HG02981 (cell line): ENCODE measurements at regions not wholly inside any gene's neighbourhood (a gene's known extent, or its start where the extent isn't known, plus 50 kb on each side); places are given as distances from the start of the nearest gene placed in this dataset.
"Not testable (repeated sequence)": the region's sequence is repeated elsewhere in the genome, so short reads cannot be mapped to it uniquely, and the experiment has no call there.

Experiments
- ATAC-seq: cut with Tn5 transposase; IDR thresholded peaks from one replicate; pipeline ENCODE4 v1.9.1; 2021; ENCODE audit warnings: mild to moderate bottlenecking, moderate library complexity; ENCODE audit not compliant: unreplicated experiment

GRCh38 chr14:106790189-106791036 is 1264.0 kb downstream of the TMEM121 start:
- ATAC-seq: peak; percentile 50

GRCh38 chr14:106792543-106792942 is 1266.2 kb downstream of the TMEM121 start:
- ATAC-seq: no peak

GRCh38 chr14:106798166-106798565 is 1271.8 kb downstream of the TMEM121 start:
- not testable (repeated sequence) for ATAC-seq

DNA sequence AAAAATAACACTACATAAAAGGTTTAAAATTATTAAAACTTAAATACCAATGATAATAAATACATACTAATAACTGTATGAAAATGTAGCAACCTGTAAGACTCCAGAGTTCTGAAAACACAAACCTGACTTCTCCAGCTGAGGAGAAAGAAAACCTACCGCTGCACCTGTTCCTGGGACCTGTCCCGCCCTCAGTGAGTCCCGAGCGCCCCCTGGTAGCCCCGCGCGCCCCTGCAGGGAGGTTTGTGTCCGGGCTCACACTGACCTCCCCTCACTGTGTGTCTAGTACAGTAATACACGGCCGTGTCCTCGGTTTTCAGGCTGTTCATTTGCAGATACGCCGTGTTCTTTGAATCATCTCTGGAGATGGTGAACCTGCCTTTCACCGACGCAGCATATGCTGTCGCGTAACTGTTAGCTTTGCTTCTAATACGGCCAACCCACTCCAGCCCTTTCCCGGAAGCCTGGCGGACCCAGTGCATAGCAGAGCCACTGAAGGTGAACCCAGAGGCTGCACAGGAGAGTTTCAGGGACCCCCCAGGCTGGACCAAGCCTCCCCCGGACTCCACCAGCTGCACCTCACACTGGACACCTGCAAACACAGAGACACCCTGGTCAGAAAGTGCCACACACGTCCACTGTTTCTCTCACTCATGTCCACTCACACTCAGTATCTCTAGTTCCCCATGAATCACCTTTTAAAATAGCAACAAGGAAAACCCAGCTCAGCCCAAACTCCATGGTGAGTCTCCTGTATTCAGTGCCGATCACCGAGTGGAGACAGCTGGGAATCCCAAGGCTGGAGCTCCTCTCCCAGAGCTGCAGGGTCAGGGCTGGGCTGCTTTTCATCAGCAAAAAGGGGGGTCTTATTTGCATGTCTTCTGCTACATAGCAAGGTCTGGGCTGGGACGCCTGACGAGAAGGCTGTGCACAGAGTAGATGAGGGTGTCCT is 1276.3 kb downstream of the TMEM121 start:
- no peak for ATAC-seq

DNA sequence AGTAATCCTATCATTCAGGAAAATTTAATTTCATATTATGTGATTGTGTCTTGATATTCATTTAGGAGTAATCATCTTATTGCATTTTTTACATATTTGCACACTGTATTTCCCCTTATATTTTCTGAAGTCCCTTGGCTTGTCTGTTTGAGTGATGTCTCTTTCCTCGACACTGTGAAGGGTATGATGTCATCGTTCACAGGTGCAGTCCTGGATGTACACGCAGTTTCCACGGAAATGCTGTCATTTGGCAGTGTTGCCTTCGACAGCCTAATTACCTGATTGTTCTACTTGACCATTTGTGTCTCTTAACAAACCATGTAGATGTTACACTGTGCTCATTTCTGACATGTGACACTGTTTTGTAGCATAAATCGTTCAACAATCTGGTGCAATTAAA is 1277.0 kb downstream of the TMEM121 start:
- no peak for ATAC-seq

- ATAC-seq: no peak
These were observed 1281.1 kb downstream of the TMEM121 start for GRCh38 chr14:106807493-106807892.

GRCh38 chr14:106808458-106808857 is 1282.1 kb downstream of the TMEM121 start:
- ATAC-seq: no peak

DNA sequence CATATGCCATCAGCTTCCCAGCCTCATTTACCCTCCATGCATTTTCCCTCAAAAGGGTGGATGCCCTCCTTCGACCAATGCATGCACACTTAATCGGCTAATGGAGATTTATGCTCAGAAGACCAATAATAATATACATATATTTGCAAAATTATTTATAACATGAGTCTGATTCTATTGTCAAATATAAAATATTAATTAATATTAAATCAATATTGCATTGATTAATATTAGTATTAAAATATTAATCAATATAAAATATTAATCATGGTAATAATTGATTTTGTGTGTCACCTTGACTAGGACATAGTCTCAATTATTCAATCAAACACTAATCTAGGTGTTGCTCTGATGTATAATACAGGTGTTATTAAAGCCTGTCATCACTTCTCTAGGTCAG is 1282.5 kb downstream of the TMEM121 start:
- ATAC-seq: no peak

- ATAC-seq: no peak
These were observed 1283.2 kb downstream of the TMEM121 start for GRCh38 chr14:106809615-106810014.

GRCh38 chr14:106810168-106810567 is 1283.8 kb downstream of the TMEM121 start:
- ATAC-seq: not testable (repeated sequence)

- ATAC-seq: no peak
These were observed 1284.8 kb downstream of the TMEM121 start for GRCh38 chr14:106811162-106811561.

DNA sequence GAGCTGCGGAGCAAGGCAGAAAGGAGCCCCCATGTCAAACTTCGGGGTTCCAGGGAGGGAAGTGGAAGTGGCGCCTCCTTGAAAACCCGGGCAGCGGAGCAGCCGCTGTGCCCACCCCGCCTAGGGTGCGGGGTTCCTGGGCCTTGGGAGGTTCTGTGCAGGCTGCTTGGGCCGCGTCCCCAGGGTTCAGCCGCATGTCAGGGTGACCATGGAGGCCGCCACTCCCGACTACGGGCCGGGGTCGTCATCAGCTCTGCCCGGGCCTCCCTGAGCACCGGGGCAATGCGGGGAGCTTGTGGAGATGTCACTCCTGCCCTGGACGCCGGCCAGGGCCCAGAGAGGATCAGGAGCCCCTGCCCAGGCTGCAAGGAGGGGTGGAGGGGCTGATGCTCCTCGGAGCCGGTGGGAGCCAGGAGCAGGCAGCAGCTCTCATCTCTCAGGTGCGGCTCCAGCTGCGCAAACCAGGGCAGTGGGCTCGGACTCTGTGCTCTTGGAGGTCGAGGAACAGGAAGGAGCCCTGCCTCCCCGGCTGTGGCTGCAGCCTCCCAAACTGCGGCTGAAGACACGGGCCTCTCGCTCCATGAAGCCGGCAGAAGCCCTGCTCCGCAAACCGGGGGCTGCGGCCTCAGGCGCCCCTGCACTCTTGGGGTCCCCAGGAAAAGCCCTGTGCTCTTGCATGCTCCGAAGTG is 1286.5 kb downstream of the TMEM121 start:
- ATAC-seq: no peak

DNA sequence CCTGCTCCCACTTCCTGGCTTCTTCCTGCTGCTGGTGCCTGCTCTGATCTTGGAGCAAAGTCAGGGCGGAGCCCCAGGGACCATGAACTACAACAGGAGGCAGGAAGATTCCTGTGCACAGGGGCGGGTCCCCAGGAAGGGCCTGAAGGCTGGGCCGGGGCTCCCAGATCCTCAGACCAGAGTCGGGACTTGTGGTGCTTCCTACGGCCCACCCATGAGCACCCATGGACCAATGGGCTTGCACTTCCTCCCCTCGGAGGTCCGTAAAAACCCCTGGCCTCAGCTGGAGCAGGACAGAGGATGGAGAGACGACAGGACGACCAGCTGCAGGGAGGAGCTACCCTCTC is 1287.1 kb downstream of the TMEM121 start:
- ATAC-seq: no peak

DNA sequence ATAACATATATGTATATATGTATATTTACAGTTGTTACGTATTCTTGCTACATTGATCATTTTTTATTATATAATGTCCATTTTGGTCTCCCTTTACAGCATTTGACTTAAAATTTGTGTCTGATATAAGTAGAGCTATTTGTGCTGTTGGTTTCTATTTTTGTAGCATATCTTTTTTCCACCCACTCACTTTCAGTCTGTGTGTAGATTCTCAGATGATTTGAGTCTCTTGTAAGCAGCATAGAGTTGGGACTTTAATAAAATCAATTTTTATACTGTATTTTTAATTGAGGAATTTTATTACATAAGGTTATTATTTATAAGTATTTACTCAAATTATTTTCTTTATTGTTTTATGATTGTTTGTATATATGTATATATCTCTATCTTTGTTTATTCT is 1293.7 kb downstream of the TMEM121 start:
- ATAC-seq: no peak

GRCh38 chr14:106821119-106821518 is 1294.7 kb downstream of the TMEM121 start:
- ATAC-seq: no peak

- no peak for ATAC-seq
These were observed 1296.5 kb downstream of the TMEM121 start for GRCh38 chr14:106822905-106823304.

GRCh38 chr14:106823552-106823951 is 1297.2 kb downstream of the TMEM121 start:
- ATAC-seq: no peak

DNA sequence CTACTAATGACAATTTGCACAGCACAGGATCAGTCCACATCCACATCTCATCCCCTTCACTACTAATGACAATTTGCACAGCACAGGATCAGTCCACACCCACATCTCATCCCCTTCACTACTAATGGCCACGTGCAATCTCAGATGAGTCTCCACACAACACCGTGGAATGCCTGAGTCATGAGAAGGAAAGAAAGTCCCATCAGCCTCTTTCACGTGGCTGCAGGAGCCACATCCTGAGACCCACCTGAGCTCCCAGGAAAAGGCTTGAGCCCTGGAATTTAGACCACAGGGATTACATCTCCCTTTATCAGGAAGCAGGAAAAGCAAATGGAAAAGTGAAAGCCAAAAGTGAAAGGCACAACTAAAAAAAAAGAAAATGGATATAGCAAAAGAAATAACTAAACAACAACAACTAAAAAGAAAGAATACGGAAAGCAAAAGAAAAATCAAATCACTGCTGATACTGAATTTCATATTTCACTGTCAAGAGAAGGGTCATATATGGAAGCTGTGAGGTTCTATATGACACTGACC is 1300.5 kb downstream of the TMEM121 start:
- ATAC-seq: no peak

GRCh38 chr14:106831322-106831720 is 1304.9 kb downstream of the TMEM121 start:
- no peak for ATAC-seq

DNA sequence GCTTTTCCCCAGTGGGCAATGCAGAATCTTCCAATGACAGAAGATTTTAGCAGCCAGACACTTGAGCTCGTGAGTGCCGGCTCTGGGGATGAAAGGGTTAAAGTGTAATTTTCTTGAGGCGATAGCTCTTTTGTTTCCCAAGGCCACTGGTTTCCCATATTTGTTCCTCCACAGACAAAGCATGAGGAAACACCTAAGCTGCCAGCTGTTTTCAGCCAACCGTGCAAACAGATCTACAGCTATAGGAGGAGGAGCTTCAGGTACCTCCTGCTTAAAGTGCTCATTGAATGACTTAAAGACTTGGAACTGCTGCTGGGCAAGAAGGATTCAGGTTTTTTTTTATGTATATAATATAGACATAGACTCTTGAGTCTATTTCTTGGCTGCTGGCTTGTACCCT is 1311.5 kb downstream of the TMEM121 start:
- ATAC-seq: no peak
